Activated T-helper 2 cell treated with anti-CD3 and anti-CD28 coated beads, Interferon-gamma antibody, Interleukin-2, Interleukin-4, amounts not matched to agents 10 μg/mL and 5 μg/mL and 100 μg/mL, durations not matched to agents 14 hours and 24 hours and 36 hours (primary cell): ENCODE measurements at regions not wholly inside any gene's neighbourhood (a gene's known extent, or its start where the extent isn't known, plus 50 kb on each side); places are given as distances from the start of the nearest gene placed in this dataset.

Experiments
- DNase-seq: peaks from one replicate; pipeline ENCODE4 v3.0.0; 2021; ENCODE audit warnings: low spot score
- H3K27ac Mint-ChIP-seq: one replicate; pipeline ENCODE4 v1.8.0; 2021; ENCODE audit warnings: mixed read lengths
- H3K27me3 Mint-ChIP-seq: one replicate; pipeline ENCODE4 v1.8.0; 2021; ENCODE audit warnings: low read depth, mixed read lengths
- H3K36me3 Mint-ChIP-seq: one replicate; pipeline ENCODE4 v1.8.0; 2021; ENCODE audit warnings: low read depth, mixed read lengths
- H3K4me1 Mint-ChIP-seq: one replicate; pipeline ENCODE4 v1.8.0; 2021; ENCODE audit warnings: low read depth, mixed read lengths
- H3K4me3 Mint-ChIP-seq: one replicate; pipeline ENCODE4 v1.8.0; 2021; ENCODE audit warnings: low read depth, mild to moderate bottlenecking, moderate library complexity, mixed read lengths
- H3K9me3 Mint-ChIP-seq: one replicate; pipeline ENCODE4 v1.8.0; 2021; ENCODE audit warnings: mixed read lengths
- intact Hi-C: fragments of 100-400 bp; cut with micrococcal nuclease; formaldehyde crosslinking; loops from one replicate; pipeline ENCODE4 v1.15.1; 2023

- Mint-ChIP-seq H3K4me3 (no peak overlapping the region), H3K9me3 (no peaks in the 10 kb centered on the region), H3K4me1 (no peaks in the 10 kb centered on the region), H3K27me3 (no peaks in the 10 kb centered on the region), H3K27ac (no peak overlapping the region), H3K36me3 (no peaks in the 10 kb centered on the region)
- intact Hi-C loops: no loop called here
- DNase-seq: no peak
Measured at GRCh38 chr10:121024905-121025584, 173.9 kb downstream of the WDR11 start.

GRCh38 chr10:121025731-121026130, 174.6 kb downstream of the WDR11 start:
- Mint-ChIP-seq H3K27me3 (no peaks in the 10 kb centered on the region), H3K27ac (no peak overlapping the region), H3K4me1 (no peaks in the 10 kb centered on the region), H3K36me3 (no peaks in the 10 kb centered on the region), H3K4me3 (no peak overlapping the region), H3K9me3 (no peaks in the 10 kb centered on the region)
- intact Hi-C loops: no loop called here
- no peak for DNase-seq

GRCh38 chr10:121027371-121027770, 176.2 kb downstream of the WDR11 start:
- Mint-ChIP-seq H3K4me1 (no peaks in the 10 kb centered on the region), H3K27ac (no peak overlapping the region), H3K27me3 (no peaks in the 10 kb centered on the region), H3K36me3 (no peaks in the 10 kb centered on the region), H3K4me3 (no peak overlapping the region), H3K9me3 (no peaks in the 10 kb centered on the region)
- intact Hi-C loops: no loop called here
- DNase-seq: no peak

- Mint-ChIP-seq H3K36me3 (no peaks in the 10 kb centered on the region), H3K4me3 (no peak overlapping the region), H3K27me3 (no peaks in the 10 kb centered on the region), H3K4me1 (no peaks in the 10 kb centered on the region), H3K9me3 (no peaks in the 10 kb centered on the region), H3K27ac (no peak overlapping the region)
- intact Hi-C loops: no loop called here
- DNase-seq: no peak
Measured at GRCh38 chr10:121032460-121032859, 181.3 kb downstream of the WDR11 start.

GRCh38 chr10:121033366-121033765, 182.2 kb downstream of the WDR11 start:
- Mint-ChIP-seq H3K27me3 (no peaks in the 10 kb centered on the region), H3K9me3 (no peaks in the 10 kb centered on the region), H3K36me3 (no peaks in the 10 kb centered on the region), H3K4me3 (no peak overlapping the region), H3K27ac (no peak overlapping the region), H3K4me1 (no peaks in the 10 kb centered on the region)
- no peak for DNase-seq
- intact Hi-C loops: no loop called here

GRCh38 chr10:121036431-121036830, 185.3 kb downstream of the WDR11 start:
- intact Hi-C loops: no loop called here
- Mint-ChIP-seq H3K27ac (no peak overlapping the region), H3K9me3 (no peaks in the 10 kb centered on the region), H3K36me3 (no peaks in the 10 kb centered on the region), H3K4me1 (no peaks in the 10 kb centered on the region), H3K27me3 (no peaks in the 10 kb centered on the region), H3K4me3 (no peak overlapping the region)
- no peak for DNase-seq

- no peak overlapping the region for H3K27ac Mint-ChIP-seq
- no peaks in the 10 kb centered on the region for H3K4me1 Mint-ChIP-seq
- no peak overlapping the region for H3K4me3 Mint-ChIP-seq
- no peaks in the 10 kb centered on the region for H3K27me3 Mint-ChIP-seq
- no peaks in the 10 kb centered on the region for H3K36me3 Mint-ChIP-seq
- intact Hi-C loops: no loop called here
- DNase-seq: no peak
- H3K9me3 Mint-ChIP-seq: no peaks in the 10 kb centered on the region
Measured at GRCh38 chr10:121041499-121041898, 190.3 kb downstream of the WDR11 start.

GRCh38 chr10:121041906-121042305, 190.7 kb downstream of the WDR11 start:
- no peak overlapping the region for H3K4me3 Mint-ChIP-seq
- intact Hi-C loops: no loop called here
- H3K36me3 Mint-ChIP-seq: no peaks in the 10 kb centered on the region
- no peaks in the 10 kb centered on the region for H3K9me3 Mint-ChIP-seq
- DNase-seq: no peak
- H3K27me3 Mint-ChIP-seq: no peaks in the 10 kb centered on the region
- H3K27ac Mint-ChIP-seq: no peak overlapping the region
- H3K4me1 Mint-ChIP-seq: no peaks in the 10 kb centered on the region

- Mint-ChIP-seq H3K36me3 (no peaks in the 10 kb centered on the region), H3K9me3 (no peaks in the 10 kb centered on the region), H3K27ac (no peak overlapping the region), H3K4me1 (no peaks in the 10 kb centered on the region), H3K4me3 (no peak overlapping the region), H3K27me3 (no peaks in the 10 kb centered on the region)
- DNase-seq: no peak
- intact Hi-C loops: no loop called here
Measured at GRCh38 chr10:121042342-121042741, 191.2 kb downstream of the WDR11 start.

- no peaks in the 10 kb centered on the region for H3K27me3 Mint-ChIP-seq
- DNase-seq: no peak
- intact Hi-C loops: no loop called here
- H3K4me3 Mint-ChIP-seq: no peak overlapping the region
- H3K9me3 Mint-ChIP-seq: no peaks in the 10 kb centered on the region
- no peaks in the 10 kb centered on the region for H3K4me1 Mint-ChIP-seq
- no peaks in the 10 kb centered on the region for H3K36me3 Mint-ChIP-seq
- no peak overlapping the region for H3K27ac Mint-ChIP-seq
Measured at GRCh38 chr10:121043124-121043849, 192.1 kb downstream of the WDR11 start.

GRCh38 chr10:121048749-121049148, 197.6 kb downstream of the WDR11 start:
- no peak for DNase-seq
- Mint-ChIP-seq H3K27me3 (no peaks in the 10 kb centered on the region), H3K9me3 (no peaks in the 10 kb centered on the region), H3K4me1 (no peaks in the 10 kb centered on the region), H3K27ac (no peak overlapping the region), H3K4me3 (no peak overlapping the region), H3K36me3 (no peaks in the 10 kb centered on the region)
- intact Hi-C loops: no loop called here

GRCh38 chr10:121049489-121049888, 198.3 kb downstream of the WDR11 start:
- DNase-seq: no peak
- H3K4me1 Mint-ChIP-seq: no peaks in the 10 kb centered on the region
- H3K4me3 Mint-ChIP-seq: no peak overlapping the region
- H3K27me3 Mint-ChIP-seq: no peaks in the 10 kb centered on the region
- H3K36me3 Mint-ChIP-seq: no peaks in the 10 kb centered on the region
- intact Hi-C loops: no loop called here
- no peaks in the 10 kb centered on the region for H3K9me3 Mint-ChIP-seq
- no peak overlapping the region for H3K27ac Mint-ChIP-seq

- Mint-ChIP-seq H3K27ac (no peak overlapping the region), H3K4me3 (no peak overlapping the region), H3K36me3 (no peaks in the 10 kb centered on the region), H3K4me1 (no peaks in the 10 kb centered on the region), H3K9me3 (no peaks in the 10 kb centered on the region), H3K27me3 (no peaks in the 10 kb centered on the region)
- intact Hi-C loops: no loop called here
- DNase-seq: no peak
Measured at GRCh38 chr10:121049923-121050322, 198.8 kb downstream of the WDR11 start.
